ENCODE measurements at regions not wholly inside any gene's neighbourhood (a gene's known extent, or its start where the extent isn't known, plus 50 kb on each side); places are given as distances from the start of the nearest gene placed in this dataset.

- no peak for TF ChIP-seq POLR2A (IDR thresholded peaks at IDR 0.05)
- TF ChIP-seq, protein P1, sequence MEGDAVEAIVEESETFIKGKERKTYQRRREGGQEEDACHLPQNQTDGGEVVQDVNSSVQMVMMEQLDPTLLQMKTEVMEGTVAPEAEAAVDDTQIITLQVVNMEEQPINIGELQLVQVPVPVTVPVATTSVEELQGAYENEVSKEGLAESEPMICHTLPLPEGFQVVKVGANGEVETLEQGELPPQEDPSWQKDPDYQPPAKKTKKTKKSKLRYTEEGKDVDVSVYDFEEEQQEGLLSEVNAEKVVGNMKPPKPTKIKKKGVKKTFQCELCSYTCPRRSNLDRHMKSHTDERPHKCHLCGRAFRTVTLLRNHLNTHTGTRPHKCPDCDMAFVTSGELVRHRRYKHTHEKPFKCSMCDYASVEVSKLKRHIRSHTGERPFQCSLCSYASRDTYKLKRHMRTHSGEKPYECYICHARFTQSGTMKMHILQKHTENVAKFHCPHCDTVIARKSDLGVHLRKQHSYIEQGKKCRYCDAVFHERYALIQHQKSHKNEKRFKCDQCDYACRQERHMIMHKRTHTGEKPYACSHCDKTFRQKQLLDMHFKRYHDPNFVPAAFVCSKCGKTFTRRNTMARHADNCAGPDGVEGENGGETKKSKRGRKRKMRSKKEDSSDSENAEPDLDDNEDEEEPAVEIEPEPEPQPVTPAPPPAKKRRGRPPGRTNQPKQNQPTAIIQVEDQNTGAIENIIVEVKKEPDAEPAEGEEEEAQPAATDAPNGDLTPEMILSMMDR (IDR thresholded peaks at IDR 0.05) = no peak
Measured at GRCh38 chr10:20958225-20958624, 61.1 kb upstream of the NEBL start.
